ENCODE measurements at regions not wholly inside any gene's neighbourhood (a gene's known extent, or its start where the extent isn't known, plus 50 kb on each side); places are given as distances from the start of the nearest gene placed in this dataset.

- Histone ChIP-seq H3K27ac (ENCODE audit: low read depth, low read length) (no peak overlapping the region), H3K4me3 (ENCODE audit: low read length in 3 of 3) (no peak overlapping the region), H3K27me3 (ENCODE audit: control insufficient read depth in 3 of 3, insufficient read depth in 3 of 3, low read length in 3 of 3) (peaks cover 10 to 15% (median 14%) of the 10 kb centered on the region in 3 donors), H3K36me3 (ENCODE audit: control insufficient read depth in 3 of 3, insufficient read depth in 3 of 3, low read length in 3 of 3) (no peaks in the 10 kb centered on the region), H3K4me1 (ENCODE audit: control insufficient read depth in 3 of 3, insufficient read depth in 3 of 3, low read length in 3 of 3) (peaks cover 15 to 29% (median 25%) of the 10 kb centered on the region in 3 donors), H3K9me3 (ENCODE audit: control insufficient read depth in 3 of 3, low read length in 3 of 3) (no peaks in the 10 kb centered on the region), H3K9ac (ENCODE audit: low read depth in 1 of 3, low read length in 3 of 3) (no peak overlapping the region)
Observed at GRCh38 chr21:43320526-43320925, 106.4 kb downstream of the SIK1 start.

GRCh38 chr21:43318841-43319781 lies 107.8 kb downstream of the SIK1 start:
- peaks cover 15 to 27% (median 25%) of the 10 kb centered on the region in 3 donors for H3K4me1 ChIP-seq (ENCODE audit: control insufficient read depth in 3 of 3, insufficient read depth in 3 of 3, low read length in 3 of 3)
- H3K27me3 ChIP-seq (ENCODE audit: control insufficient read depth in 3 of 3, insufficient read depth in 3 of 3, low read length in 3 of 3) = peaks cover 14 to 18% (median 15%) of the 10 kb centered on the region in 3 donors
- peak overlapping the region; percentile 25 for H3K27ac ChIP-seq (ENCODE audit: low read depth, low read length)
- no peak overlapping the region for H3K4me3 ChIP-seq (ENCODE audit: low read length in 3 of 3)
- H3K9me3 ChIP-seq (ENCODE audit: control insufficient read depth in 3 of 3, low read length in 3 of 3) = no peaks in the 10 kb centered on the region
- H3K36me3 ChIP-seq (ENCODE audit: control insufficient read depth in 3 of 3, insufficient read depth in 3 of 3, low read length in 3 of 3) = no peaks in the 10 kb centered on the region
- peak overlapping the region in 1 of 3 donors; percentile 50 for H3K9ac ChIP-seq (ENCODE audit: low read depth in 1 of 3, low read length in 3 of 3)

- H3K27ac ChIP-seq (ENCODE audit: low read depth, low read length) = no peak overlapping the region
- no peaks in the 10 kb centered on the region for H3K9me3 ChIP-seq (ENCODE audit: control insufficient read depth in 3 of 3, low read length in 3 of 3)
- no peaks in the 10 kb centered on the region for H3K36me3 ChIP-seq (ENCODE audit: control insufficient read depth in 3 of 3, insufficient read depth in 3 of 3, low read length in 3 of 3)
- H3K4me3 ChIP-seq (ENCODE audit: low read length in 3 of 3) = no peak overlapping the region
- H3K4me1 ChIP-seq (ENCODE audit: control insufficient read depth in 3 of 3, insufficient read depth in 3 of 3, low read length in 3 of 3) = peaks cover 10 to 20% (median 20%) of the 10 kb centered on the region in 3 donors
- no peak overlapping the region for H3K9ac ChIP-seq (ENCODE audit: low read depth in 1 of 3, low read length in 3 of 3)
- peaks cover 14 to 18% (median 15%) of the 10 kb centered on the region in 3 donors for H3K27me3 ChIP-seq (ENCODE audit: control insufficient read depth in 3 of 3, insufficient read depth in 3 of 3, low read length in 3 of 3)
Observed at GRCh38 chr21:43318368-43318767, 108.6 kb downstream of the SIK1 start.

- Histone ChIP-seq H3K27ac (ENCODE audit: low read depth, low read length) (no peak overlapping the region), H3K27me3 (ENCODE audit: control insufficient read depth in 3 of 3, insufficient read depth in 3 of 3, low read length in 3 of 3) (peaks cover 14 to 18% (median 15%) of the 10 kb centered on the region in 3 donors), H3K36me3 (ENCODE audit: control insufficient read depth in 3 of 3, insufficient read depth in 3 of 3, low read length in 3 of 3) (no peaks in the 10 kb centered on the region), H3K4me1 (ENCODE audit: control insufficient read depth in 3 of 3, insufficient read depth in 3 of 3, low read length in 3 of 3) (peaks cover 6 to 16% (median 15%) of the 10 kb centered on the region in 3 donors), H3K4me3 (ENCODE audit: low read length in 3 of 3) (no peak overlapping the region), H3K9me3 (ENCODE audit: control insufficient read depth in 3 of 3, low read length in 3 of 3) (no peaks in the 10 kb centered on the region), H3K9ac (ENCODE audit: low read depth in 1 of 3, low read length in 3 of 3) (no peak overlapping the region)
Observed at GRCh38 chr21:43317959-43318358, 109.0 kb downstream of the SIK1 start.

GRCh38 chr21:43317254-43317748 lies 109.6 kb downstream of the SIK1 start:
- Histone ChIP-seq H3K27me3 (ENCODE audit: control insufficient read depth in 3 of 3, insufficient read depth in 3 of 3, low read length in 3 of 3) (peaks cover 14 to 18% (median 15%) of the 10 kb centered on the region in 3 donors), H3K36me3 (ENCODE audit: control insufficient read depth in 3 of 3, insufficient read depth in 3 of 3, low read length in 3 of 3) (no peaks in the 10 kb centered on the region), H3K4me3 (ENCODE audit: low read length in 3 of 3) (no peak overlapping the region), H3K9ac (ENCODE audit: low read depth in 1 of 3, low read length in 3 of 3) (no peak overlapping the region), H3K27ac (ENCODE audit: low read depth, low read length) (no peak overlapping the region), H3K4me1 (ENCODE audit: control insufficient read depth in 3 of 3, insufficient read depth in 3 of 3, low read length in 3 of 3) (peaks cover 2 to 9% (median 9%) of the 10 kb centered on the region in 3 donors), H3K9me3 (ENCODE audit: control insufficient read depth in 3 of 3, low read length in 3 of 3) (no peaks in the 10 kb centered on the region)

GRCh38 chr21:43316156-43316845 lies 110.6 kb downstream of the SIK1 start:
- Histone ChIP-seq H3K27ac (ENCODE audit: low read depth, low read length) (no peak overlapping the region), H3K27me3 (ENCODE audit: control insufficient read depth in 3 of 3, insufficient read depth in 3 of 3, low read length in 3 of 3) (peaks cover 14 to 18% (median 15%) of the 10 kb centered on the region in 3 donors), H3K4me1 (ENCODE audit: control insufficient read depth in 3 of 3, insufficient read depth in 3 of 3, low read length in 3 of 3) (peaks cover 2 to 9% (median 7%) of the 10 kb centered on the region in 3 donors), H3K4me3 (ENCODE audit: low read length in 3 of 3) (no peak overlapping the region), H3K9ac (ENCODE audit: low read depth in 1 of 3, low read length in 3 of 3) (no peak overlapping the region), H3K9me3 (ENCODE audit: control insufficient read depth in 3 of 3, low read length in 3 of 3) (no peaks in the 10 kb centered on the region), H3K36me3 (ENCODE audit: control insufficient read depth in 3 of 3, insufficient read depth in 3 of 3, low read length in 3 of 3) (no peaks in the 10 kb centered on the region)

GRCh38 chr21:43315244-43316137 lies 111.4 kb downstream of the SIK1 start:
- no peaks in the 10 kb centered on the region for H3K36me3 ChIP-seq (ENCODE audit: control insufficient read depth in 3 of 3, insufficient read depth in 3 of 3, low read length in 3 of 3)
- no peak overlapping the region for H3K27ac ChIP-seq (ENCODE audit: low read depth, low read length)
- peaks cover 2 to 9% (median 7%) of the 10 kb centered on the region in 3 donors for H3K4me1 ChIP-seq (ENCODE audit: control insufficient read depth in 3 of 3, insufficient read depth in 3 of 3, low read length in 3 of 3)
- H3K9me3 ChIP-seq (ENCODE audit: control insufficient read depth in 3 of 3, low read length in 3 of 3) = no peaks in the 10 kb centered on the region
- H3K4me3 ChIP-seq (ENCODE audit: low read length in 3 of 3) = no peak overlapping the region
- H3K9ac ChIP-seq (ENCODE audit: low read depth in 1 of 3, low read length in 3 of 3) = no peak overlapping the region
- H3K27me3 ChIP-seq (ENCODE audit: control insufficient read depth in 3 of 3, insufficient read depth in 3 of 3, low read length in 3 of 3) = peaks cover 14 to 18% (median 15%) of the 10 kb centered on the region in 3 donors

- Histone ChIP-seq H3K4me3 (ENCODE audit: low read length in 3 of 3) (no peak overlapping the region), H3K36me3 (ENCODE audit: control insufficient read depth in 3 of 3, insufficient read depth in 3 of 3, low read length in 3 of 3) (no peaks in the 10 kb centered on the region), H3K4me1 (ENCODE audit: control insufficient read depth in 3 of 3, insufficient read depth in 3 of 3, low read length in 3 of 3) (peaks cover 2 to 6% (median 4%) of the 10 kb centered on the region in 3 donors), H3K9me3 (ENCODE audit: control insufficient read depth in 3 of 3, low read length in 3 of 3) (no peaks in the 10 kb centered on the region), H3K27ac (ENCODE audit: low read depth, low read length) (no peak overlapping the region), H3K9ac (ENCODE audit: low read depth in 1 of 3, low read length in 3 of 3) (no peak overlapping the region), H3K27me3 (ENCODE audit: control insufficient read depth in 3 of 3, insufficient read depth in 3 of 3, low read length in 3 of 3) (peaks cover 12 to 18% (median 14%) of the 10 kb centered on the region in 3 donors)
Observed at GRCh38 chr21:43313939-43314405, 113.0 kb downstream of the SIK1 start.

GRCh38 chr21:43313221-43313938 lies 113.6 kb downstream of the SIK1 start:
- H3K27ac ChIP-seq (ENCODE audit: low read depth, low read length) = no peak overlapping the region
- H3K4me3 ChIP-seq (ENCODE audit: low read length in 3 of 3) = no peak overlapping the region
- H3K27me3 ChIP-seq (ENCODE audit: control insufficient read depth in 3 of 3, insufficient read depth in 3 of 3, low read length in 3 of 3) = peaks cover 6 to 18% (median 14%) of the 10 kb centered on the region in 3 donors
- no peaks in the 10 kb centered on the region for H3K36me3 ChIP-seq (ENCODE audit: control insufficient read depth in 3 of 3, insufficient read depth in 3 of 3, low read length in 3 of 3)
- peaks cover 0 to 3% (median 0%) of the 10 kb centered on the region in 3 donors for H3K4me1 ChIP-seq (ENCODE audit: control insufficient read depth in 3 of 3, insufficient read depth in 3 of 3, low read length in 3 of 3)
- H3K9me3 ChIP-seq (ENCODE audit: control insufficient read depth in 3 of 3, low read length in 3 of 3) = no peaks in the 10 kb centered on the region
- no peak overlapping the region for H3K9ac ChIP-seq (ENCODE audit: low read depth in 1 of 3, low read length in 3 of 3)
